Liver (tissue), 8 donors: ENCODE measurements at regions not wholly inside any gene's neighbourhood (a gene's known extent, or its start where the extent isn't known, plus 50 kb on each side); places are given as distances from the start of the nearest gene placed in this dataset.

Experiments used
- DNase-seq: peaks from one replicate; pipeline ENCODE4 v3.0.0-alpha.2; 2017; ENCODE audit warnings: low spot score
- H3K27ac ChIP-seq, 2 donors: one replicate each; pipeline ENCODE4 v1.7.0; 2013; ENCODE audit warnings: inconsistent platforms in 2 of 2, low read length in 2 of 2, control low read depth in 1 of 2, low read depth in 1 of 2, mild to moderate bottlenecking in 1 of 2
- H3K27me3 ChIP-seq, 4 donors: one replicate each; pipeline versions ENCODE4 v1.6.1 to v1.7.0; 2013; ENCODE audit warnings: low read length in 3 of 4, inconsistent platforms in 1 of 4, mild to moderate bottlenecking in 1 of 4, moderate library complexity in 1 of 4; ENCODE audit not compliant: control insufficient read depth in 4 of 4, insufficient read depth in 4 of 4
- H3K36me3 ChIP-seq, 4 donors: one replicate each; pipeline versions ENCODE4 v1.6.1 to v1.7.0; 2013; ENCODE audit warnings: low read length in 3 of 4, mild to moderate bottlenecking in 3 of 4, low read depth in 1 of 4, moderate library complexity in 1 of 4; ENCODE audit not compliant: control insufficient read depth in 4 of 4, insufficient read depth in 3 of 4
- H3K4me1 ChIP-seq, 4 donors: one replicate each; pipeline versions ENCODE4 v1.6.1 to v1.7.0; 2013; ENCODE audit warnings: low read length in 3 of 4, mild to moderate bottlenecking in 3 of 4, moderate library complexity in 1 of 4; ENCODE audit not compliant: control insufficient read depth in 4 of 4, insufficient read depth in 4 of 4
- H3K4me3 ChIP-seq, 3 donors: one replicate each; pipeline versions ENCODE4 v1.6.1 to v1.7.0; 2013; ENCODE audit warnings: low read length in 3 of 3, control low read depth in 1 of 3, low read depth in 1 of 3, mild to moderate bottlenecking in 1 of 3
- H3K9ac ChIP-seq, 2 donors: one replicate each; pipeline ENCODE4 v1.7.0; 2013; ENCODE audit warnings: low read length in 2 of 2, mild to moderate bottlenecking in 2 of 2, moderate library complexity in 2 of 2, control low read depth in 1 of 2, low read depth in 1 of 2
- H3K9me3 ChIP-seq, 4 donors: one replicate each; pipeline versions ENCODE4 v1.6.1 to v1.7.0; 2013; ENCODE audit warnings: low read length in 3 of 4; ENCODE audit not compliant: control insufficient read depth in 4 of 4
- CTCF ChIP-seq: fragments of 150-350 bp; IDR thresholded peaks from 2 replicates; pipeline ENCODE4 v1.5.1; 2017; ENCODE audit warnings: improper control_type of control experiment, low read depth, low read length; ENCODE audit not compliant: missing input control
- EGR1 ChIP-seq, 2 donors: IDR thresholded peaks; 2 replicates each; pipeline ENCODE4 v1.6.1; 2016 to 2018; ENCODE audit warnings: antibody characterized with exemption in 2 of 2, low read depth in 2 of 2
- FOXA1 ChIP-seq: IDR thresholded peaks from 2 replicates; pipeline ENCODE4 v1.6.1; 2016; ENCODE audit warnings: antibody characterized with exemption
- GABPA ChIP-seq, 2 donors: IDR thresholded peaks in 1 of 2; conservative IDR thresholded peaks in 1 of 2; 2 replicates each; pipeline ENCODE4 v1.6.1; 2016; ENCODE audit warnings: antibody characterized with exemption in 2 of 2, mild to moderate bottlenecking in 1 of 2, moderate library complexity in 1 of 2
- JUND ChIP-seq, 2 donors: IDR thresholded peaks; 2 replicates each; pipeline ENCODE4 v1.6.1; 2016; ENCODE audit warnings: antibody characterized with exemption in 2 of 2
- RAD21 ChIP-seq, 2 donors: IDR thresholded peaks; 2 replicates each; pipeline ENCODE4 v1.6.1; 2016; ENCODE audit warnings: antibody characterized with exemption in 2 of 2, mild to moderate bottlenecking in 2 of 2
- REST ChIP-seq: IDR thresholded peaks from 2 replicates; pipeline ENCODE4 v1.6.1; 2016; ENCODE audit warnings: antibody characterized with exemption, mild to moderate bottlenecking
- RXRA ChIP-seq, 2 donors: IDR thresholded peaks; 2 replicates each; pipeline ENCODE4 v1.6.1; 2017 to 2018; ENCODE audit warnings: antibody characterized with exemption in 2 of 2, mild to moderate bottlenecking in 1 of 2
- SP1 ChIP-seq: IDR thresholded peaks from 2 replicates; pipeline ENCODE4 v1.6.1; 2018; ENCODE audit warnings: antibody characterized with exemption, mild to moderate bottlenecking
- TAF1 ChIP-seq: conservative IDR thresholded peaks from 2 replicates; pipeline ENCODE4 v1.6.1; 2016; ENCODE audit warnings: antibody characterized with exemption, mild to moderate bottlenecking
- ZBTB33 ChIP-seq: IDR thresholded peaks from 2 replicates; pipeline ENCODE4 v1.6.1; 2016; ENCODE audit warnings: antibody characterized with exemption
- WGBS: extraction: QIAGEN DNeasy Blood & Tissue Kit; methylation state at CpG from one replicate; pipeline ENCODE4 v1.1.7; 2013; 5-methylcytosine and 5-hydroxymethylcytosine counted together
- donor health status: healthy.
- donor health status: healthy.
- donor health status: healthy.
- donor health status: healthy.
- donor health status: healthy.

- 75% methylated on average over 1 of the region's 1 CpG for WGBS
- no peak overlapping the region for H3K9ac ChIP-seq
- no peaks in the 10 kb centered on the region for H3K36me3 ChIP-seq
Measured at GRCh38 chr7:35329026-35329425, 75.1 kb upstream of the TBX20 start.

GRCh38 chr7:35319606-35320005 is 65.7 kb upstream of the TBX20 start:
- 59% methylated on average over 4 of the region's 4 CpGs for WGBS
- no peak for DNase-seq
- H3K4me3 ChIP-seq: no peak overlapping the region

More at GRCh38 chr7:35329026-35329425, 75.1 kb upstream of the TBX20 start:
- Histone ChIP-seq H3K4me1 (no peaks in the 10 kb centered on the region), H3K4me3 (no peak overlapping the region), H3K27me3 (no peaks in the 10 kb centered on the region), H3K9me3 (peaks cover 0 to 10% (median 0%) of the 10 kb centered on the region in 4 donors), H3K27ac (no peak overlapping the region)
- DNase-seq: no peak
- TF ChIP-seq SP1 (no peak), JUND (IDR thresholded peaks at IDR 0.05) (no peak)

GRCh38 chr7:35316549-35316948 is 62.6 kb upstream of the TBX20 start:
- no peak overlapping the region for H3K27ac ChIP-seq
- H3K36me3 ChIP-seq: no peaks in the 10 kb centered on the region
- 84% methylated on average over 1 of the region's 1 CpG for WGBS
- peaks cover 0 to 8% (median 2%) of the 10 kb centered on the region in 4 donors for H3K27me3 ChIP-seq
- H3K4me1 ChIP-seq: no peaks in the 10 kb centered on the region
- no peak overlapping the region for H3K4me3 ChIP-seq
- no peak overlapping the region for H3K9ac ChIP-seq
- no peak for DNase-seq
- TF ChIP-seq RAD21 (IDR thresholded peaks at IDR 0.05) (no peak), FOXA1 (no peak)
- H3K9me3 ChIP-seq: no peaks in the 10 kb centered on the region

More at GRCh38 chr7:35319606-35320005, 65.7 kb upstream of the TBX20 start:
- Histone ChIP-seq H3K4me1 (no peaks in the 10 kb centered on the region), H3K27me3 (peaks cover 0 to 12% (median 2%) of the 10 kb centered on the region in 4 donors), H3K36me3 (no peaks in the 10 kb centered on the region), H3K9me3 (peaks cover 0 to 4% (median 0%) of the 10 kb centered on the region in 4 donors), H3K27ac (no peak overlapping the region), H3K9ac (no peak overlapping the region)
- TF ChIP-seq FOXA1: no peak

- Histone ChIP-seq H3K36me3 (no peaks in the 10 kb centered on the region), H3K9ac (no peak overlapping the region), H3K27ac (no peak overlapping the region), H3K4me3 (no peak overlapping the region), H3K9me3 (no peaks in the 10 kb centered on the region), H3K27me3 (peaks cover 0 to 5% (median 2%) of the 10 kb centered on the region in 4 donors), H3K4me1 (no peaks in the 10 kb centered on the region)
- 84% methylated on average over 2 of the region's 2 CpGs for WGBS
- TF ChIP-seq ZBTB33: no peak
- no peak for DNase-seq
Measured at GRCh38 chr7:35315517-35315916, 61.6 kb upstream of the TBX20 start.

- H3K36me3 ChIP-seq: no peaks in the 10 kb centered on the region
- H3K4me3 ChIP-seq: no peak overlapping the region
- H3K9ac ChIP-seq: no peak overlapping the region
- WGBS: 69% methylated on average over 2 of the region's 2 CpGs
- peaks cover 0 to 3% (median 0%) of the 10 kb centered on the region in 4 donors for H3K27me3 ChIP-seq
- H3K27ac ChIP-seq: no peak overlapping the region
- no peaks in the 10 kb centered on the region for H3K4me1 ChIP-seq
- no peaks in the 10 kb centered on the region for H3K9me3 ChIP-seq
- no peak for DNase-seq
- TF ChIP-seq REST: no peak
- TF ChIP-seq SP1: no peak
- no peak for TF ChIP-seq GABPA (IDR thresholded peaks at IDR 0.05 in 1 of 2, conservative IDR thresholded peaks at IDR 0.05 in 1 of 2)
- TF ChIP-seq RXRA (IDR thresholded peaks at IDR 0.05): no peak
- TF ChIP-seq CTCF: no peak
- TF ChIP-seq TAF1: no peak
- no peak for TF ChIP-seq RAD21 (IDR thresholded peaks at IDR 0.05)
- TF ChIP-seq JUND (IDR thresholded peaks at IDR 0.05): no peak
- TF ChIP-seq EGR1 (IDR thresholded peaks at IDR 0.05; ENCODE audit: low read depth in 2 of 2): no peak
- TF ChIP-seq FOXA1: no peak
Measured at GRCh38 chr7:35314354-35314753, 60.5 kb upstream of the TBX20 start.
